ENCODE measurements at regions not wholly inside any gene's neighbourhood (a gene's known extent, or its start where the extent isn't known, plus 50 kb on each side); places are given as distances from the start of the nearest gene placed in this dataset.

DNA sequence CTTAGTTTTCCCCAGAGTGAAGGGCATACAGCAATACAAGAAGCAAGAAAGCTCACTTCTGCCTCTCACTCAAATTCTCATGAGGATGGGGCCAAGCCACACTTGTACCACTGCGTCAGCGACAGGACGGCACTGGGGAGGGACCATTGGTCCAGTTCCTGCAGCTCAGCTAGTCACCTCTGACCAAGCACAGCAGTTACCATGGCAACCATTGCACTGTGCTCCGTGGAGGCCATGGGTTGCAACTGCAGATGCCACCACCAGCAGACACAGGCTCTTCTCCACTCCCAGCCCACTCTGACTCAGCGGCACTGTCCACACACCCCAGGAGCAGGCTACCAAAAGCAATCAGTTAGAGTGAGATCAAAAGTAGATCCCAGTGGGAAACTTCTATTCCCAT lies 441.1 kb upstream of the ARID1B start:
- no TSS peak for BruUV-seq (replicated peaks)
- no peaks in the 10 kb centered on the region for H3K36me3 Mint-ChIP-seq (ENCODE audit: insufficient read depth, unreplicated experiment)
- peaks cover 5% of the 10 kb centered on the region for H3K9me3 Mint-ChIP-seq (ENCODE audit: low read depth, unreplicated experiment)
- CTCF ChIA-PET: no interaction called here
- H3K4me3 Mint-ChIP-seq (ENCODE audit: low read depth, unreplicated experiment): no peak overlapping the region
- intact Hi-C loops (cut with micrococcal nuclease; ENCODE audit: unreplicated experiment): no loop called here
- H3K27me3 Mint-ChIP-seq (ENCODE audit: unreplicated experiment): no peaks in the 10 kb centered on the region
- TF ChIP-seq, protein P1, sequence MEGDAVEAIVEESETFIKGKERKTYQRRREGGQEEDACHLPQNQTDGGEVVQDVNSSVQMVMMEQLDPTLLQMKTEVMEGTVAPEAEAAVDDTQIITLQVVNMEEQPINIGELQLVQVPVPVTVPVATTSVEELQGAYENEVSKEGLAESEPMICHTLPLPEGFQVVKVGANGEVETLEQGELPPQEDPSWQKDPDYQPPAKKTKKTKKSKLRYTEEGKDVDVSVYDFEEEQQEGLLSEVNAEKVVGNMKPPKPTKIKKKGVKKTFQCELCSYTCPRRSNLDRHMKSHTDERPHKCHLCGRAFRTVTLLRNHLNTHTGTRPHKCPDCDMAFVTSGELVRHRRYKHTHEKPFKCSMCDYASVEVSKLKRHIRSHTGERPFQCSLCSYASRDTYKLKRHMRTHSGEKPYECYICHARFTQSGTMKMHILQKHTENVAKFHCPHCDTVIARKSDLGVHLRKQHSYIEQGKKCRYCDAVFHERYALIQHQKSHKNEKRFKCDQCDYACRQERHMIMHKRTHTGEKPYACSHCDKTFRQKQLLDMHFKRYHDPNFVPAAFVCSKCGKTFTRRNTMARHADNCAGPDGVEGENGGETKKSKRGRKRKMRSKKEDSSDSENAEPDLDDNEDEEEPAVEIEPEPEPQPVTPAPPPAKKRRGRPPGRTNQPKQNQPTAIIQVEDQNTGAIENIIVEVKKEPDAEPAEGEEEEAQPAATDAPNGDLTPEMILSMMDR (IDR thresholded peaks at IDR 0.05; ENCODE audit: unreplicated experiment): no peak
- no peak for DNase-seq
- no peaks in the 10 kb centered on the region for H3K4me1 Mint-ChIP-seq (ENCODE audit: low read depth, unreplicated experiment)
- no peak overlapping the region for H3K27ac Mint-ChIP-seq (ENCODE audit: unreplicated experiment)

DNA sequence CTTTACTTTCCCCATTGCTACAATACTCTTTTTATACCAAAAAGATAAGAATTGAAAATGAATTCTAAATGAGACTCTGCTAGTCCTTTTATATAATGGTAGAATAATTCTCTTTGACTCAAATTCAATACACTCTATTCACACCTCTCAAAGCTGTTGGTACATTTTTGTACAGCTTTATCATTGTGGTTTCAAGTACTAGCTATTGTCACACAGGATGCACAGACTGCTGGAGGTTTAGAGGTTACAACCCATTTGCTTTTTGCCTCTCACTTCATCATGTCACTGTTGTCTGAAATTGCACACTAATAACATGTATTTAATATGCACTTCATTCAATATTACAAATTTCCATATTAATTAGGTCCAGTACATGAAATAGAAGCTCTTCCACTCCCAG lies 442.2 kb upstream of the ARID1B start:
- intact Hi-C loops (cut with micrococcal nuclease; ENCODE audit: unreplicated experiment): no loop called here
- DNase-seq: no peak
- CTCF ChIA-PET: no interaction called here
- H3K4me1 Mint-ChIP-seq (ENCODE audit: low read depth, unreplicated experiment): no peaks in the 10 kb centered on the region
- TF ChIP-seq, protein P1 (IDR thresholded peaks at IDR 0.05; ENCODE audit: unreplicated experiment): no peak
- H3K36me3 Mint-ChIP-seq (ENCODE audit: insufficient read depth, unreplicated experiment): no peaks in the 10 kb centered on the region
- H3K27me3 Mint-ChIP-seq (ENCODE audit: unreplicated experiment): no peaks in the 10 kb centered on the region
- no peak overlapping the region for H3K27ac Mint-ChIP-seq (ENCODE audit: unreplicated experiment)
- no peak overlapping the region for H3K4me3 Mint-ChIP-seq (ENCODE audit: low read depth, unreplicated experiment)
- no TSS peak for BruUV-seq (replicated peaks)
- H3K9me3 Mint-ChIP-seq (ENCODE audit: low read depth, unreplicated experiment): peaks cover 7% of the 10 kb centered on the region

DNA sequence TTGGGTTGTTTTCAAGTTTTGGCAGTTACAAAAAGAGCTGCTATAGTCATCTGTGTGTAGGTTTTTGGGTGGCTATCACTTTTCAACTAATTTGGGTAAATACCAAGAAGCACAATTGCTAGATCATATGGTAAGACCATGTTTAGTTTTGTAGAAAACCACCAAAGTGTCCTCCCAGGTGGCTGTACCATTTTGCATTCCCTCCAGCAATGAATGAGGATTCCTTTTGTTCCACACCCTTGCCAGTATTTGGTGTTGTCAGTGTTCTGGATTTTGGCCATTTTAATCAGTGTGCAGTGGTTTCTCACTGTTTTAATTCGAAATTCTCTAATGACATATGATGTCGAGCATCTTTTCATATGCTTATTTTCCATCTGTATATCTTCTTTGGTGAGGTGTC lies 457.5 kb upstream of the ARID1B start:
- H3K27me3 Mint-ChIP-seq (ENCODE audit: unreplicated experiment): no peaks in the 10 kb centered on the region
- CTCF ChIA-PET: no interaction called here
- intact Hi-C loops (cut with micrococcal nuclease; ENCODE audit: unreplicated experiment): no loop called here
- no peak overlapping the region for H3K27ac Mint-ChIP-seq (ENCODE audit: unreplicated experiment)
- no peaks in the 10 kb centered on the region for H3K36me3 Mint-ChIP-seq (ENCODE audit: insufficient read depth, unreplicated experiment)
- DNase-seq: no peak
- TF ChIP-seq, protein P1 (IDR thresholded peaks at IDR 0.05; ENCODE audit: unreplicated experiment): no peak
- BruUV-seq (replicated peaks): no TSS peak
- no peak overlapping the region for H3K4me3 Mint-ChIP-seq (ENCODE audit: low read depth, unreplicated experiment)
- peaks cover 3% of the 10 kb centered on the region for H3K9me3 Mint-ChIP-seq (ENCODE audit: low read depth, unreplicated experiment)
- no peaks in the 10 kb centered on the region for H3K4me1 Mint-ChIP-seq (ENCODE audit: low read depth, unreplicated experiment)

DNA sequence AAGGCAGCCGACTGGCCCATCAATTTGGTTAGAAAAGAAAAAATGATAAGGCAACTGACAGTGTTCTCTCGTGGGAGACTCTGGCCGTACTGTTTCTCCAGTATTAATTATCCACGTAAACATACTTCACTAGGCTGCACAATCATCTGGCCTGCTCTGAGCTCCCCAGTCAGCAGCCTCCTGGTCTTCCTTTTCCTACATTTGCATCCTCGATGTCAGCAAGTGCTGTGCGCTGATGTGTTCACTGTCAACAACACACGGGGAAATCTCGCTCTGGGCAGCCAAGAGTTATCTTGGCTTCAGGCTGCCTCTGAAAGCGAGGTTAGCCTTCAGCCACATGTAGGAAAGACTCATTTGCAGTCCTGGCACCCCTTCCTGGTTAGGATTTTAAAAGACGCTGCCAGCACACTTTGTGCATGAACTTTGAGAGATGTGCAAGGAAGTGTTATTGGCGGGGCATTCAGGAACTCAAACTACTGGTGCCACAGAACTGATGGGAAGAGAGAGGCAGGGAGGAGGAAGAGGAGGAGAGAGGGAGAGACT lies 460.5 kb upstream of the ARID1B start:
- H3K36me3 Mint-ChIP-seq (ENCODE audit: insufficient read depth, unreplicated experiment): no peaks in the 10 kb centered on the region
- CTCF ChIA-PET: no interaction called here
- BruUV-seq (replicated peaks): no TSS peak

More for the DNA sequence above, 460.5 kb upstream of the ARID1B start:
- intact Hi-C loops (cut with micrococcal nuclease; ENCODE audit: unreplicated experiment): no loop called here
- no peak for DNase-seq
- peaks cover 5% of the 10 kb centered on the region for H3K9me3 Mint-ChIP-seq (ENCODE audit: low read depth, unreplicated experiment)
- TF ChIP-seq, protein P1 (IDR thresholded peaks at IDR 0.05; ENCODE audit: unreplicated experiment): no peak
- H3K27ac Mint-ChIP-seq (ENCODE audit: unreplicated experiment): no peak overlapping the region
- no peak overlapping the region for H3K4me3 Mint-ChIP-seq (ENCODE audit: low read depth, unreplicated experiment)
- no peaks in the 10 kb centered on the region for H3K27me3 Mint-ChIP-seq (ENCODE audit: unreplicated experiment)
- H3K4me1 Mint-ChIP-seq (ENCODE audit: low read depth, unreplicated experiment): no peaks in the 10 kb centered on the region
